Astrocyte (in vitro differentiated cells and primary cell): ENCODE measurements at regions not wholly inside any gene's neighbourhood (a gene's known extent, or its start where the extent isn't known, plus 50 kb on each side); places are given as distances from the start of the nearest gene placed in this dataset.

Experiments used
- DNase-seq: peaks from one replicate; pipeline ENCODE4 v3.0.0-alpha.2; 2010; ENCODE audit warnings: low read depth
- FAIRE-seq: peaks from 2 replicates; lab custom pipeline; 2011; peaks lifted over from hg19 to GRCh38; lab: Jason Lieb, UNC
- H2AFZ ChIP-seq: 2 replicates; pipeline ENCODE4 v1.6.0; 2012; ENCODE audit warnings: low read depth, low read length, inconsistent platforms
- H3K27ac ChIP-seq: 2 replicates; pipeline ENCODE4 v1.5.1; 2011; ENCODE audit warnings: low read depth, low read length, inconsistent platforms
- H3K27me3 ChIP-seq: 2 replicates; pipeline ENCODE4 v1.6.0; 2011; ENCODE audit warnings: low read length, inconsistent platforms; ENCODE audit not compliant: insufficient read depth
- H3K36me3 ChIP-seq: 2 replicates; pipeline ENCODE4 v1.5.1; 2011; ENCODE audit warnings: low read length, inconsistent platforms; ENCODE audit not compliant: insufficient read depth
- H3K4me1 ChIP-seq: 2 replicates; pipeline ENCODE4 v1.5.1; 2011; ENCODE audit warnings: low read length, inconsistent platforms; ENCODE audit not compliant: insufficient read depth
- H3K4me2 ChIP-seq: 2 replicates; pipeline ENCODE4 v1.6.0; 2012; ENCODE audit warnings: low read length, inconsistent platforms
- H3K4me3 ChIP-seq: 2 replicates; pipeline ENCODE4 v1.5.1; 2011; ENCODE audit warnings: low read depth, mild to moderate bottlenecking, low read length, inconsistent platforms; ENCODE audit not compliant: insufficient read depth
- H3K79me2 ChIP-seq: 2 replicates; pipeline ENCODE4 v1.6.0; 2012; ENCODE audit warnings: mild to moderate bottlenecking, low read length, inconsistent platforms; ENCODE audit not compliant: insufficient read depth
- H3K9ac ChIP-seq: 2 replicates; pipeline ENCODE4 v1.6.0; 2012; ENCODE audit warnings: mild to moderate bottlenecking, low read length, inconsistent platforms
- H3K9me3 ChIP-seq: 2 replicates; pipeline ENCODE4 v1.5.1; 2012; ENCODE audit warnings: low read depth, mild to moderate bottlenecking, low read length, inconsistent platforms; ENCODE audit not compliant: insufficient read depth
- H4K20me1 ChIP-seq: 2 replicates; pipeline ENCODE4 v1.6.0; 2012; ENCODE audit warnings: low read length, inconsistent platforms; ENCODE audit not compliant: insufficient read depth
- H3K27ac Mint-ChIP-seq: one replicate; pipeline ENCODE4 v1.8.0; 2021; ENCODE audit warnings: mild to moderate bottlenecking, mixed read lengths; ENCODE audit not compliant: unreplicated experiment
- H3K27me3 Mint-ChIP-seq: one replicate; pipeline ENCODE4 v1.8.0; 2021; ENCODE audit warnings: low read depth, mixed read lengths; ENCODE audit not compliant: unreplicated experiment
- H3K36me3 Mint-ChIP-seq: one replicate; pipeline ENCODE4 v1.8.0; 2021; ENCODE audit warnings: low read depth, mixed read lengths; ENCODE audit not compliant: unreplicated experiment
- H3K4me1 Mint-ChIP-seq: one replicate; pipeline ENCODE4 v1.8.0; 2021; ENCODE audit warnings: low read depth, mixed read lengths; ENCODE audit not compliant: unreplicated experiment
- H3K4me3 Mint-ChIP-seq: one replicate; pipeline ENCODE4 v1.8.0; 2021; ENCODE audit warnings: mild to moderate bottlenecking, moderate library complexity, mixed read lengths; ENCODE audit not compliant: unreplicated experiment
- H3K9me3 Mint-ChIP-seq: one replicate; pipeline ENCODE4 v1.8.0; 2021; ENCODE audit warnings: mild to moderate bottlenecking, mixed read lengths; ENCODE audit not compliant: unreplicated experiment
- EZH2 ChIP-seq: IDR thresholded peaks from 2 replicates; pipeline ENCODE4 v1.6.1; 2012; ENCODE audit warnings: mild to moderate bottlenecking, low read length, inconsistent platforms; ENCODE audit not compliant: insufficient read depth
- TF ChIP-seq, protein P1 (sequence below): IDR thresholded peaks from 2 replicates; pipeline ENCODE4 v1.5.1; 2011; ENCODE audit warnings: low read depth, mild to moderate bottlenecking, inconsistent platforms, low read length, moderate library complexity; ENCODE audit not compliant: insufficient read depth

DNA sequence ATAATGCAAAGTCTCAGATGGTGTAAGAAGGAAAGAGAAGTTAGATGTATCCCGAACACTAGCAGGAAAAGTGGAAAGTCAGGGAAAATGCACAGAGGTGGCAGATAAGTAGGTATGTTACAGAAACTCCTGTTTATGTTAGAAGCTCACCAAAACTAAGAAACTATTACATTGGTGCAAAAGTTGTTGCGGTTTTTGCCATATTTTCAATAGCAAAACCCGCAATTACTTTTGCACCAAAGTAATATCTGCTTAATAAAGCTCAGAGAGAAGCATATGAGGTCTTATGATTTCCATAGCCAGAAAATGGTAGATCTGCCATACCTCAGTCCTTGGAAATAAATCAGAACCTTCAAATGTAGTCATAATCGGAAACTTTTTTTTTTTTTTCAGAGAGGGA, 1035.6 kb downstream of the PCDH7 start:
- H3K9ac ChIP-seq = no peak overlapping the region
- H2AFZ ChIP-seq = no peak overlapping the region
- H3K4me1 ChIP-seq = no peaks in the 10 kb centered on the region
- FAIRE-seq (no peak), DNase-seq (no peak)
- H4K20me1 ChIP-seq = no peaks in the 10 kb centered on the region
- no peak overlapping the region for H3K27ac ChIP-seq
- Mint-ChIP-seq H3K4me3 (no peak overlapping the region), H3K27ac (no peak overlapping the region), H3K27me3 (no peaks in the 10 kb centered on the region), H3K36me3 (no peaks in the 10 kb centered on the region), H3K9me3 (no peaks in the 10 kb centered on the region), H3K4me1 (peaks cover 3% of the 10 kb centered on the region)
- no peaks in the 10 kb centered on the region for H3K9me3 ChIP-seq
- no peak overlapping the region for H3K4me3 ChIP-seq
- H3K79me2 ChIP-seq = no peaks in the 10 kb centered on the region
- H3K4me2 ChIP-seq = no peak overlapping the region
- H3K36me3 ChIP-seq = no peaks in the 10 kb centered on the region
- TF ChIP-seq, protein P1, sequence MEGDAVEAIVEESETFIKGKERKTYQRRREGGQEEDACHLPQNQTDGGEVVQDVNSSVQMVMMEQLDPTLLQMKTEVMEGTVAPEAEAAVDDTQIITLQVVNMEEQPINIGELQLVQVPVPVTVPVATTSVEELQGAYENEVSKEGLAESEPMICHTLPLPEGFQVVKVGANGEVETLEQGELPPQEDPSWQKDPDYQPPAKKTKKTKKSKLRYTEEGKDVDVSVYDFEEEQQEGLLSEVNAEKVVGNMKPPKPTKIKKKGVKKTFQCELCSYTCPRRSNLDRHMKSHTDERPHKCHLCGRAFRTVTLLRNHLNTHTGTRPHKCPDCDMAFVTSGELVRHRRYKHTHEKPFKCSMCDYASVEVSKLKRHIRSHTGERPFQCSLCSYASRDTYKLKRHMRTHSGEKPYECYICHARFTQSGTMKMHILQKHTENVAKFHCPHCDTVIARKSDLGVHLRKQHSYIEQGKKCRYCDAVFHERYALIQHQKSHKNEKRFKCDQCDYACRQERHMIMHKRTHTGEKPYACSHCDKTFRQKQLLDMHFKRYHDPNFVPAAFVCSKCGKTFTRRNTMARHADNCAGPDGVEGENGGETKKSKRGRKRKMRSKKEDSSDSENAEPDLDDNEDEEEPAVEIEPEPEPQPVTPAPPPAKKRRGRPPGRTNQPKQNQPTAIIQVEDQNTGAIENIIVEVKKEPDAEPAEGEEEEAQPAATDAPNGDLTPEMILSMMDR = no peak
- no peak for TF ChIP-seq EZH2
- no peaks in the 10 kb centered on the region for H3K27me3 ChIP-seq

DNA sequence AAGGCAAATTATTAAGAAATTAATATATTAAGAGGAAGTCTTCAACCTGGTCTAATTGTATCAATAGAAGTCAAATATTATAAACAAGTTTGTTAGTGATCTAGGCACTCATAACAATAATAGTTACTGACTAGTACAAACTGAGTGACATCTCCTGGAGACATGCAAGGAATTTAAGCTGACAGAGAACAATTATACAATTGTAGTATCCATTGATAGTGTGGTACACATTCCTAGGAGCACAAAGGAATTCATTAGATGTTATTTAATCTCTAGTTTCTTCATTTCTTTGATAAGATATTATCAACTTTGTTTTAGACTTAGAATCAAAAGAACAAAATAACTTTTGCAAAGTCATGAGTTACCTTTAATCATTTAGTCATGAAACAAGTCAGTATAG, 1048.6 kb downstream of the PCDH7 start:
- no peaks in the 10 kb centered on the region for H3K79me2 ChIP-seq
- H4K20me1 ChIP-seq = no peaks in the 10 kb centered on the region
- H3K36me3 ChIP-seq = no peaks in the 10 kb centered on the region
- no peak overlapping the region for H3K27ac ChIP-seq
- H3K9me3 ChIP-seq = no peaks in the 10 kb centered on the region
- no peaks in the 10 kb centered on the region for H3K9me3 Mint-ChIP-seq
- no peak for FAIRE-seq
- no peak overlapping the region for H3K27ac Mint-ChIP-seq
- H3K27me3 Mint-ChIP-seq = no peaks in the 10 kb centered on the region
- H3K4me1 ChIP-seq = no peaks in the 10 kb centered on the region
- H3K9ac ChIP-seq = no peak overlapping the region
- no peak overlapping the region for H3K4me3 Mint-ChIP-seq
- no peak for TF ChIP-seq EZH2
- TF ChIP-seq, protein P1 = no peak
- H3K4me3 ChIP-seq = no peak overlapping the region
- H2AFZ ChIP-seq = no peak overlapping the region
- H3K36me3 Mint-ChIP-seq = no peaks in the 10 kb centered on the region
- no peaks in the 10 kb centered on the region for H3K4me1 Mint-ChIP-seq
- no peak for DNase-seq
- H3K4me2 ChIP-seq = no peak overlapping the region
- no peaks in the 10 kb centered on the region for H3K27me3 ChIP-seq

GRCh38 chr4:31783311-31783710, 1063.1 kb downstream of the PCDH7 start:
- H3K27me3 Mint-ChIP-seq = no peaks in the 10 kb centered on the region
- no peaks in the 10 kb centered on the region for H3K4me1 ChIP-seq
- no peak overlapping the region for H3K27ac ChIP-seq
- TF ChIP-seq EZH2 = no peak
- TF ChIP-seq, protein P1 = no peak
- H3K4me2 ChIP-seq = no peak overlapping the region
- H3K9me3 Mint-ChIP-seq = peaks cover 3% of the 10 kb centered on the region
- no peak overlapping the region for H3K9ac ChIP-seq
- DNase-seq (no peak), FAIRE-seq (no peak)
- H3K79me2 ChIP-seq = no peaks in the 10 kb centered on the region
- H3K27ac Mint-ChIP-seq = no peak overlapping the region
- H4K20me1 ChIP-seq = no peaks in the 10 kb centered on the region
- H3K36me3 Mint-ChIP-seq = no peaks in the 10 kb centered on the region
- no peak overlapping the region for H2AFZ ChIP-seq
- H3K4me3 ChIP-seq = no peak overlapping the region
- H3K4me3 Mint-ChIP-seq = no peak overlapping the region
- H3K27me3 ChIP-seq = no peaks in the 10 kb centered on the region
- no peaks in the 10 kb centered on the region for H3K36me3 ChIP-seq
- no peaks in the 10 kb centered on the region for H3K9me3 ChIP-seq
- peaks cover 7% of the 10 kb centered on the region for H3K4me1 Mint-ChIP-seq
